GM21737 (cell line): ENCODE measurements at regions not wholly inside any gene's neighbourhood (a gene's known extent, or its start where the extent isn't known, plus 50 kb on each side); places are given as distances from the start of the nearest gene placed in this dataset.
A peak's percentile ranks its signal among the peaks of the same experiment; 100 is the strongest.

Experiments
- ATAC-seq: cut with Tn5 transposase; IDR thresholded peaks from one replicate; pipeline ENCODE4 v1.9.1; 2021; ENCODE audit warnings: mild to moderate bottlenecking, moderate library complexity; ENCODE audit not compliant: unreplicated experiment

DNA sequence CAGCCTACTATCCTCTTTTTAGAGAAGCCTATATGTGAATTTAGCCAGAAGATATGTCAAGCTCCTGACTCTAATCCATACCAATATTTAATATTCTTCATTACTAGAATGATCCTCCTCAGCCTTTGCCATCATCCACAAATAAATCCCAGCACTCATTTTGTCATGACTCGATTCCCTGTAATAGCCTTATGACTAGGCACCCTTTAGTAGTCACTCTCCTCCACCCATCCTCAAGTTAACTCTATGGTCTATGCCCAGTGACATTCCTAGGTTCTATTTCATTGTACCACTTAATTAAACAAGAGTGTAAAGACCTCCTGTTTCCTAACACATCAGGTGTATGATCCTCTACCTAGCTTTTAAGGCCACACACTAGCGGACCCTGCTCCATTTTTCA is 450.4 kb upstream of the CITED2 start:
- no peak for ATAC-seq

DNA sequence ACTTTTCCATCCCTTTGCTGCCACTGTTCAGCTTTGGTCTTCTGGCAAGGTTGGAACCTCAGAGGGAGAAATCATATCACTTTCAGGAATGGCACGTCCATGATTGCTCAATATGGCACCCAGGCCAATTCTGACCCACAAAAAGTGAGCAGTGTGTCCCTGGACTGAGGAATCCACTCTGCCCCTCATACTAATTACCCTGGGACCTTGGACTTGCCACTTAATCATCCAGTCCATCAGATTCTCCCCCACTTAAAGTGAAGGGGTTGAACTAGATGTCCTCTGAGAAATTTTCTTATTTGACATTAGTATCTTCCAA is 449.3 kb upstream of the CITED2 start:
- ATAC-seq = no peak

DNA sequence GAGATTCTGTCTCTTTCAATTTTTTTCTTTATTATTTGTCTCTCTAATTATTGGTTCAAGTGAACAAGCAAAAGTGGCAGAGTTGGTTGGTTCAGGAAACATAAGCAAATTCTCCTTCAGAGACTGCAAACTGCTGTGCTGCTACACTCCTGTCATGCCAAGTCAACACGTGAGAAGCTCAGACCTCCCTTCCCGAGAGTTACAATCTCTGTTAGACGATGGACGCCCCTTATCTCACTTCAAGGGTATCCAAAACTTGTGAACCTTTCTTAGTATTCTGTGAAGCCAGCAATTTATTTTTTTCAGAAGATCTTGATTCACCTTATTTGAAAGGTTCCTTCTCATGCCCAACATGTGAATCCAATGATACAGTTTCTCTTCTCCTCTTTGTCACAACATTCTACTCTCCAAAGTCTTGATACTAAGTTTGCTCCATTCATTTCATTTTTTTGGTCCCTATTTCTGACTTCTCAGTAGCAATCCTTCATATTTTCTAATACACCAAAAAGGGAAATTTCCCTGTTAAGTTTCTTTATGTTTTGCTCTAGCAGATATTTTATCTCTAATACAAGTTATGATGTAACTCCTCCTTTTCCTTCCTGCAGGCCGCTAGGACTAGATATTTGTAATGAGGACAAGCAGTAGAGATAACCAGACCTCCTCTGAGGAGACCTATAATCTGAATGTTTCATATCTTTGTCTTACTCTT is 448.8 kb upstream of the CITED2 start:
- no peak for ATAC-seq

DNA sequence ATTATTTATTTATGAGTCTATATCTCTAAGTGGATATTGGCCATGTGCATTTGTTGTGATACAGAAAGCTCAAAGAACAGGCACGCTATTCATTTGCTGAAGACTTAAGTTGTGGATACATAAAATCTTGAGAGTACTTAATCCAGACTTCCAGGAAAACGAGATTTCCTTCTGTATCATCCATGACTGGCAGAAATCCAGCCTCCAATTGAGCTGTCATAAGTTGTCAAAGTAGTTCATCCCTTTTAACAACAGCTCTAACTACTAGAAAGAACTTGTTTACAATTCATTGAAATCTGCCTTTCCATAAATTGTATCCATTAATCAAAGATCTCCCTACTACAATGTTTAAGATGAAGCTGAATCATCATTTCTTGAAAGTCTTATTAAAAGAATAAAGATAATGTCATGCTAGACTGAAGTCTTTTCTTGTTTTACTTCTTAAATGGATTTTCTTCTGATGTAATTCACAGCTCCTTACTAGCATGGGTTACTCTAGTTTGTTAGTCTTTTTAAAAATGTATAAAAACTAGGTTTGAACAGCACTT is 447.3 kb upstream of the CITED2 start:
- no peak for ATAC-seq

DNA sequence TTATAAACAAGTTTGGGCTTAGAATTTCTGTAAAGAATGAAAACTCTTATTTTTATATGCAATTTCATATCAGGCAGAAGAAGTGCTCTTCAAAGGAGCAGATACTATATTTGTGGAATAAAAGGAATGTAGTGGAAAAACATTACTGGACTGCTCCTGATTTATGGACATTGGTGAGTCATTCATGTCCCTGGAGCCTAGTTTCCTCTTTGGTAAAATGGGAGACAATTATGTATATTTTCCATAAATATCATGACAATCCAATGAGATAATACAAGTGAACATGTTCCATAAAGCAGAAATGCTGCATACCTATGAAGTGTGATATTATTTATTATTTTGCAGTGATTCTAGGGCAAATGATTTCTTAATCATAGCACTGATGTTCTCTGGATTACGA is 445.8 kb upstream of the CITED2 start:
- ATAC-seq = no peak

DNA sequence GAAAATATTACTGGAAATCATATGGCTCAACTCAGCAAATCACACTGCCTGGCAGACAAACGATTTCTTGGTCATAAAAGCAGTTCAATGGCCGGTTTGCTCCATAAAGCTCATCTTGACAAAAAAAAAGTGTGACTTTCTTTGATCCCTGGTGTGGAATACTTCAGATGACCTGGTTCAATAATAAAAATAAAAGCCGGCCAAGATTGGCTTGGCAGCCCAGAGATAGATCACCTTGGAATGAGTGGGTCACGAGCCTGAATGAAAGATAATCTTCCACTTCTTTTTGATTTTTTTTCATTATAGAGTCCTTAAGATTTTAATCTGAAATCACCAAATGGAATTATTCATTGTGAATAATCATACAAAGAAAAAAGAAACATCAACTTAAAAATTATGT is 445.3 kb upstream of the CITED2 start:
- ATAC-seq = no peak

DNA sequence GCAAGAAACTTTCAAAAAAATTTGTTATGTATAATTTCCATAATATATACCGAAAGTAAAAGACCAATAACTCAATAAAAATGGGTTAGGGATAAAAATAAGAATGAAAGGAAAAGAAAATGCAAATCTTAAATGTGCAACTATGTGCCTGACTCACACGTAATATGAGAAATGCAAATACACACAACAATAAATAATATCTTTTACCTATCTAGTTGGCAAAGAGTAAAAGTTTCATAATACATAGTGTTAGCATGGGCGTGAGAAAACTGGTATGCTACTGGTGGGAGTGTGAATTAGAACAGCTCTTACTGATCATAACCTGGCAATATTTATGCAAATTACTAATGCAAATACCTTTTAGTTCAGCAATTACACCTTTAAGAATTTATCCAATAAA is 438.5 kb upstream of the CITED2 start:
- ATAC-seq = no peak

DNA sequence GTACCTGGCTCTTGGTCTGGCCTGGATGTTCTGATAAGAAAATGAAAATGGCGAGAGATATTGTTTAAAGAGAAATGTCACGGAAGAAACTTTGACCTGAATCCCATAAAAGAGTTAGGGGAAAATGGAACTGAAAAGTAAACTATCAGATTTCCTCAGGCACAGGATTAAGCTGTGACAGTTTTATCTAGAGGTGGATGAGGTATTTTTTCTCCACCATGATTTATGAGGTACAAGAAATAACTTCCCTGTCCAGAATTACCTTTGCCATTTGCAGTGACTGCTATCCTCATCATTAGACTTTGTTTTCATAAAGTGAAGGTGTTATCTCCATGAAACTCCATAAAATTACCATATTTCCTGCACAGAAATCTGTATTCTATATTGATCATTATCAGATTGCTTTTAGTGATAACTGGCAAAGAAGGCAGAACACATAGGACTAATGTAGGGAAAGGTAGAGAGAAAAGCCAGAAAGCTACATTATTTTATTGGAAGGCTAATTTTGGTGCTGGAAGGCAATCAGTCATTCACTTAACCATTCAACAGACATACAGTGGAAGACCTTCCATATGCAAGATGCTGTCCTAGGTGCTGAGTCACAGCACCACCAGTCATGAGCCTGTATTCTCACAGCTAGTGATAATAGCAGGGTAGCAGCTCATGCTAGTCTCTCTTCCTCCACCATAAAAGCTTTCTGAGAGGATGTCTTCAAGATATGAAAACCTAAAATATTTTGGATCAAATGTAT is 427.3 kb upstream of the CITED2 start:
- no peak for ATAC-seq

DNA sequence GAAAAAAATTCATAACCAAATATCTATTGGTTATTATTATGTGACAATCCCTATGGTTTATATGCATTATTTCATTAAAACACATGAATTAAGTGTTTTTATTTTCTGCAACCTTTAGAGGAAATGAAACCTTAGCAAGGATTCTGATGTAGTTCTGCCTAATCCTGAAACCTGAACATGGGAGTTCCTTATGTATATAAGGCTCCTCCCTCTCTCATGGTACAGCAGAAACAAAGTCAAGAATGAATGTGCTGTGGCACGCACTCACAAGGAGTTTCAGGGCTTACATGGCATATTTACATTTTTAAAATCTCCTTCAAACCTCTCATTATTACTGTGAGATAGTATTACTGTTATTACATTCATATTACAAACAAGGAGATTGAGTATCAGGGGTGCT is 426.4 kb upstream of the CITED2 start:
- ATAC-seq = peak; percentile 68

DNA sequence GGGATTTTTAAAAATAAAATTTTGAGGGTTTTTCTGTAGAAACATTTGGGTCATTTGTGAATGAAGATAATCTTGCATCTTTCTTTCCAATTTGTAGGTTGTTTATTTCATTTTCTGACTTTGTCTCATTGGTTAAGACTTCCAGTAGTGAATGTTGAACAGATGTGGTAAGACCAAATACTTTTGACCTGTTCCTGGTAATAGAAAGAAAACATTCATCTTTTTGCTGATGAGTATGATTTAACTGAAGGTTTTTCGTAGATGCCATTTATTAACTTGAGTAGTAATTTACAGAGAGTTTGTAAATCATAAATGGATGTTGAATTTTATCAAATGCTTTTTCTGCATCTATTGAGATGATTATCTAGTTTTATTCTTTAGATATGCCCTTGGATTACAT is 416.1 kb upstream of the CITED2 start:
- no peak for ATAC-seq

DNA sequence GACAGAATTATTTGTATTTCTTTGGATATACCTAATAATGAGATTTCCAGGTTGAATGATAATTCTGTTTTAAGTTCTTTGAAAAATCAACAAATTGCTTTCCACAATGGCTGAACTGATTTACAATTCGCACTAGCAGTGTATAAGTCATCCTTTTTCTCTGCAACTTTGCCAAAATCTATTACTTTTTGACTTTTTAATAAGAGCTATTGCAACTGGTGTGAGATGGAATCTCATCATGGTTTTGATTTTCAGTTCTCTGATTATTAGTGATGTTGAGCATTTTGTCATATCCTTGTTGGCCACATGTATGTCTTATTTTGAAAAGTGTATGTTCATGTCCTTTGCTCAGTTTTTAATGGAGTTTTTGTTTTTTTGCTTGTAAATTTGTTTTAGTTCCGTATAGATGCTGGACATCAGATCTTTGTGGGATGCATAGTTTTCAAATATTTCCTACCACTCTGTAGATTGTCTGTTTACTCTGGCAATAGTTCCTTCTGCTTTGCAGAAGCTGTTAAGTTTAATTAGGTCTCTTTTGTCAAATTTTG is 409.8 kb upstream of the CITED2 start:
- no peak for ATAC-seq

DNA sequence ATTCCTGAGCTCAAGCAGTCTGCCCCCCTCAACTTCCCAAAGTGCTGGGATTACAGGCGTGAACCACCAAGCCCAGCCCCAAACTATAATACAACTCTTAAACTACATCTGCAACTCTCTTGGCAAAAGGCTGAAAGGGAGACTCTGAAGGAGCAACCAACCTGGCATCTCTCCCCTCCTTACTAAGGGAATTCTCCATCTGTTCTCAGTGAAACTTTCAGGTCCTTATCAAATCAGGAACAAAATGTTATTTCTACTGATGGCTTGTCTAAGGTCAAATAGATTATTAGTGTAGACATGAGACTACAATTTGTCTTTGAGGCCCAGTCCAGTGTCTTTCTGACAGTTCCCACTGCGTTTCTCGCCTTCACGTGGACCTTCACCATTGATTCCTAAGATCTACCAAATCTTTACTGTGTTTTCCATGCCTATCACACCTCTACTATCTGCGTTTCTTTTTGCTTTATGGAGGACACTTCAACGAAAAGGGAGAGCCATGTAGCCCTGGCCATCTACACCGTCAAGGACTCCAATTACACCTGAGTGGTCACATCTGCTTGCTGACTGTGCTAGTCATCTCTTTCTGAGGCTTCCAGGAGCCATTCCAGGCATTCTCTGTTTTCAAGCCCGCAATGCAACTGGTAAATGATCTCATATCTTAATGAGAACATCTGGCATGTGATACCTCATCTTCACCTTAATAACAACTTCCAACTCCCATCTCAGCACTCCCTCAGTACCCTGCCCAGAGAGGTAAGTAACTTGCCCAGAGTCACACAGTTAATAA is 405.7 kb upstream of the CITED2 start:
- ATAC-seq = no peak

DNA sequence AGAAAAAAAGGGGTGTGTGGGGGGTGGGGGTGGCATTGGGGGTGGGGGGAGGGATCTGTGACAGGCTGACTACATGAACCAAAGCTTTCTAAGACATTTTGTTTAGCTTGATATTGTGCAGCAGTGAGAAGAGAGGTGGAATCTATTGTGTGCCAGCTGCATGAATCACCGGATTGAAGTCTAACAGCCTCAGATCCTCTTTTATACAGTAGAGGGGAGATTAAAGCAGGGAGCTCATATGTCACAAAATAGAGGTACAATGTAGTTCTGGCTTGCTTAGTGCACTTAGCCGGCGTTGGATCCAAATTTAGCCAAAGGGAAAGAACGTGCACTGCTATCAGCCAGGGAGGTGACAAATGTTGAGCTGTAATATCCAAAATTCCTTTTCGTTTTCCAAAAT is 404.2 kb upstream of the CITED2 start:
- ATAC-seq = no peak

DNA sequence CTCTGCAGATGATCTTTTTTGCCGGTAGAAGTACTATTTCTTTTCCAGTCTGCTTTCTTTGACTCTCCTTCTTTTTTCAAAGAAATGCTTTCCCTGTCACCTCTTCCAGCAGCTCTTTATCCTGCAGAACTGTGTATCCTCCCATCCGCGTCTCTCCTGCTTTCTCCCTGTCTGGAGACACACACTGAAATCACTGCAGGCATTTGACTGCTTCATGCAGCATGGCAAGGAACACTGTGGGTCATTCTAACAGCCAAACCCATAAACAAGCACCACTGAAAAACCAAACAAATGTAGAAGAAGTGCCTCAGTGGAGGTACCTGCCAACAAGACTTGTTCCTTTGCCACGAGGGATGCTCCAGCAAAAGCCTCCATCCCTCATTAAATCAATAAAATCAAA is 403.7 kb upstream of the CITED2 start:
- no peak for ATAC-seq

DNA sequence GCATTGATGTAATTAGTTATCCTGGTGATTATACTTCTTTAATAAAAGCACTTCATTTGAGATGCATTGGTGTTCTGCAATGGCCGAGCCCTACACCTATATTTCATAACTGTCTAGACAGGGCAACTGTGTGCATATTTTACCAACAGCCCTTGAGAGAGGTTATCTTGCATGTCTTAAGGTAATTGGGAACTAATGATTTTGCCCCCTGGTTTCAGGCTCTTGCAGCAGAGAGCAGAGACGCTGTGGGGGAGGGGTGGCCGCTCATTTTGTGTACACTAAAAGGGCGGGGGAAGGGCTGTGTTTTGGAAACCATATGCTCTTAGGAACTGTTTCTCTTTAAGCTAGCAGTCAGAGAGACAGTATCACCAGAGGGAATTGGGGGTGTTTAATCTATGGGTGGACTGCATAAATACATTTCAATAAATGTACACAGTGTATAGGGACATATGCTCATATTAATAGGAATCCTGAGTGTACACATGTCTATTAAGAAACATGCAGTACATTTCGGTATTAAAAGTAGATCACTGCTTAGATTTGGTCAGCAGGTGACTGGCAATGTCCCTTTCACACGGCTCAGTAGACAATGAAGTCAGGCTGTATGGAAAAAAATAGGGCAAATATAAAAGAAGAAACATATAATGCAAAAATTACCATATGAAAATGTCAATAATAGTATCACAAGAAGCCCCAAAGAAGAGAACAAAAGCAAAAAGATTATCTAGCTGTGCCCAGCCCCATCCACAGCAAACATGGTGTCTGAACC is 402.9 kb upstream of the CITED2 start:
- ATAC-seq = no peak

DNA sequence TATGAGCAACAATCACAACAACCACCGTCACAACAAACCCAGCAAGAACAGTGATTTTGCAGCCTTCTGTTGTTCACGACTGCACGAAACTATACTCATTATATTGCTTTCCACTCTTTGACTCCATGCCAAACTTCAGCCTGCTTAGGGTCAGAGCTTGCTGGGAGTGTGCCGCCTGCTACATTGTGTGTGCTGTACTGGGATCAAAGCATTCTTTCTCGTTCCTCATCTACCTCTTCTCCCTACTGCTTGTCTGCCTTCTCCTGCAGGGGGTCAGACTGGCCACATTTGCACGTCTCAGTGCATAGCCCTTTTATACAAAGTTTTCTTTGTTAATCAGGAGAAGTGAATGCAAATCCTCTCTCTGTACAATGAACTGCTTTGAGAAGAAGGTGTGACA is 401.6 kb upstream of the CITED2 start:
- ATAC-seq = no peak

DNA sequence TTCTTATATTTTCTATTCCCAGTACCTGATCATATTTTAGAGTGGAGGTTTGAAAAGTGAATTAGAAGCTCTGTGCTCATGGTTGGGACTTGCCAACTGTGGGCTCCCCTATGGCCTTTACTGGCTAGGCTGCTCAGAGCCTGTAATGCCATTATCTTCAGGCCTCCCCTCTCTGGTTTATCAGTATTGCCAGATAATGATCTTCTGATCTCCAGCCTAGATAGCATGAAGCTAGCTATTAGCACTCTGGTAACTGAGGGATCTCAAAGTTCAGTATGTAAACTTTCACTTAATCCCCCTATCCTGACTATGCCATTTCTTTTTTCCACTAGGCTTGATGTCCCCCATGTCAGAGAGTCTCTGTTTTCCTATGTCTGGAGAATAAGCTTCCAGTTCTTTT is 393.7 kb upstream of the CITED2 start:
- ATAC-seq = no peak

DNA sequence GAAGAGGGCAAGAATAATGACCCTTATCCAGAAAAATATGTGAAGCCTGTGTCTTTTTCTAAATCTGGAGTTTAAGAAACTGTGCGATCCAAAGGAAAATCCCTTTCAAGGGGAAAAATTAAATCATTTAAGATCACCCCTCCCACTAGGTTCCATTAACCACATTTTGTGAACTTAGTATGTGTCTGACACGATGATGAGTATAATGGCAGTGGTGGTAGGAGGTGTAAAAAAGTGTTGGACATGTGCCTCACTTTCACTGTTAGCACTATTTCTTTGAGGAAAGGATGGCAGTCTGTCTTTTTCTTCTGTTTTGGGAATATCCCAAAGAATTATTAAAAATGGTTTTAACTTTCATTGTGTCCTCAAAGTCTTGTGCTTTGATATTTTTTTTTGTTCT is 392.3 kb upstream of the CITED2 start:
- ATAC-seq = no peak

DNA sequence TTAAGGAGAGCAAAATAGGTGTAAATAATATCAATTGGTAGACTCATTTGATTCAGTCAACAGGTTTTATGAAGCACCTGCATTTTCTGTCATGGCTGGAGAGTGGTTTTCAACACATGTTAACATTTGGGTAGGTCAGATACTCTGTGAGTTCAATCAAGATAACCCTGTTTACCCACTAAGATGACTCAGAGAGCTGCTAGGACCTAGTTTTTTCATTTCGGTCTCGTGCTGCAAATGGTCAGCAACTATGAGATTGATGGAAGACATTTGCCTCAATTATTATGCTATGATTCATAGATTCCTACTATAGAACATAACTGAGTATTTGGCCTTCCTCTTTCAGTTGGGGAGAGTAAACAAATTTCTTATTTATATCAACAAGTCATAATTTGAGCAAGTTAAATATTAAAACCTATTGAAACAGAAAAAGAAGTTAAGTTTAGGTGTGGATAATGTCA is 391.4 kb upstream of the CITED2 start:
- no peak for ATAC-seq

DNA sequence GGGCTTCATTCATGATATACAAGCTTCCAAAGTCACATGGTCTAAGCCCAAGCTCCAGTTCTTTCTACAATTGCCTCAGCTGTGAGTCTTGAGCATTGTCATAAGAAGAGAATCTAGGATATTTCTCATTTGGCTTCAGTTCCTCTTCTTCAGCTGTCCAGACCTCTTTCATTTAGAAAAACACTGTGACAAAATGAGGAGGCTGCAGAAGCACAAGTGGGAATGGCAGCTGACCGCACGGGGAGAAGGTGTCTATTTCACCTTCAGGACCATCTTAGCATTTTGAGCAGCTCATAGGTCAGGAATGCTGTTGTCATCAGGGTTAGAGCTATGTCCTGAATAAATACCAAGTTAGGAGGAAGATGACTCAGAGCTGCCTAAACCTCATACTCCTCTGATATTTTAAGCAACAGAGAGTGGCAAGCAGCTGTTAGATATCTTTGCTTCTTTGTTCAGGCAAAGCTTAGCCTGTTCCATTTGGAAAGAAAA is 390.1 kb upstream of the CITED2 start:
- ATAC-seq = peak; percentile 94
